GM08714 (cell line): ENCODE measurements at regions not wholly inside any gene's neighbourhood (a gene's known extent, or its start where the extent isn't known, plus 50 kb on each side); places are given as distances from the start of the nearest gene placed in this dataset.

Experiments used
- H3K4me3 ChIP-seq: fragments of 200-500 bp; sonication (Bioruptor generic); 2 replicates; pipeline ENCODE4 v1.5.1; 2014; ENCODE audit warnings: mild to moderate bottlenecking, low read length, inconsistent platforms
- ZNF274 ChIP-seq: IDR thresholded peaks from 2 replicates; pipeline ENCODE4 v1.6.1; 2012; ENCODE audit warnings: mild to moderate bottlenecking, low read depth, low read length

DNA sequence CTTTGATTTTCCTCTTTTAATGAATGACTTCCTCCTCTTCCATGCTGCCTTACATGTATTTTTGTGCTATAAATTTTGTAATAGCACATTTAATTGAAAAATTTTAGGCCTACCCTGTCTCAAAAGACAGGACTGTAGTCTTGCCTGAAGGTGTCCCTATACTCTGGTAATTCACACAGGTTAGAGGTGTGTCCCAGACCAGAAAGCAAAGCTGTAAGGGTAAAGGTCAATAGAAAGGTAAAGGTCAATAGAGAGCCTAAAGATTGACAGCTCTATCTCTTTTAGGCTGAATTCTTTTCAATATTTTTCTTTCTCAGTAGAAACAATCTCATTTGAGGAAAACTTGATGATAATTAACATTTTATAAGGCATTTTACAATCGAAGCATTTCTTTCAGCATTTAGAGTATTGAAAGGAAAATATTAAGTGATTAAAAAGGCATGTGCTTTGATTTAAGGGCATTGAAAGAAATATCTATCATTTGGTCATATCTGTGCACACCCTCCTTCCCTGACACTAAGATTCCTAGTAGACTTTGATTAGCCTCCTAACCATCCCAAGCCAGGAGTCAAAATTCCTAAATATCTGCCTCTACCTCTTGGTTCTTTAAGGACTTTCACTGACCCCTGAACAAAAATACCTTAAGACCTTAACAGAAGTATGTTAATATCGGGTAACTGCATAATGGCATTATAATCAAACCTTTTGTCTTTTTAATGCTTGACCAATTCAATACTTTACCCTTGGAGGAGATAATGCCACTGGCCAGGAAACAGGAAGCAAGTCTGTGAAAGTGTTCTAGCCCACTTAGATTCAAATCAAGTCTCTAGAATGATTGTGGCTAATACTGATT is 161.8 kb upstream of the DTNA start:
- TF ChIP-seq ZNF274, result no peak
- H3K4me3 ChIP-seq, result no peak overlapping the region

DNA sequence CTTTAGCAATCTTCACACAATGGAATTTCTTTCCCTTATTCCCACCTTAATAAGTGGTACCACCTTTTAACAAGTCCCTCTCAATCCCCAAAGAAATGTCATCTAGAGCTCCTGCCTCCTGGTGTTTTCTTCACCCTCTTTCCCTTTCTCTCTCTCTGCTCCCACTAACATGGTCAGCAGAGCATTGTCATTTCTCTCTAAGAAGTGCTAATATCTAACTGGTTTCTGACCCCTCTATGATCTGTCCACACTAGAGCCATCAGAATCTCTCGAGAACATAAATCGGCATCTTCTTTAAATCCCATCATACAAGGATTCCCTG is 161.2 kb upstream of the DTNA start:
- no peak overlapping the region for H3K4me3 ChIP-seq
- no peak for TF ChIP-seq ZNF274

GRCh38 chr18:34549367-34549766 is 160.7 kb upstream of the DTNA start:
- TF ChIP-seq ZNF274, result no peak
- no peak overlapping the region for H3K4me3 ChIP-seq

DNA sequence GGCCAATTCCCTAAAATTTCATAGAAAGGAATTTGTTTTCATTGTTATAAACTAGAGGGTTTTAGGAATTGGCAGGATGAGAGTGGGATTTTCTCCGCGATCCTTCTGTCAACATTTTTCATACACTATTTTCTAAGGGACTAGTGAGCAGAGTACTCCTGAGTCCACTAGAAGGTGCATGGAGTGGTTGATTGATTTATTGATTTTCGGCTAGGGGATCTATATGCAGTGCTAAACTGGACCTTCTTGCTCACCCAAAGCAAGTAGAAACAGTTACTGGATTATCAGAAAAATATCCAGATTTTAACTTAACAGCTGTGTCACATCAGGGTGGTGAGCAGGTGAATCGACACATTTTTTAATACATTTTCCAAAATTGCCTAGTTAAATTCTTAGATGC is 159.9 kb upstream of the DTNA start:
- H3K4me3 ChIP-seq, result no peak overlapping the region
- TF ChIP-seq ZNF274, result no peak

DNA sequence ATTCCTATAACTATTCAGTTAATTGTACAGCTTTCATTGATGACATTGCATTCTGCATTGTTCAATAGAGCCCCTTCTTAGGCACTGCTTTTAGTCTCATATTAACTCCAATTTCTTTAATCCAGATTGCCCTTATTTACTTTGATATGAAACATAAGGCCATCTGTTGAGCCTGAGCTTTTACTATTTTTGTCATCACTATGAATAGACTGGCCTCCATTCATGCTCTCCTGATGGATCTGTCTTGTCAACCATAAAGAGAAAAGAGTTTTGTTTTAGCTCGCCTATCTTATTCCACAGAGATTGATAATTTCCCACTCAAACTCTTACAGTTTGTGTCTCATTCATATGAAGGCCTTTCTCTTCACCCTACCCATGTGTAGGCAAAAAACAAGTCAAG is 159.2 kb upstream of the DTNA start:
- H3K4me3 ChIP-seq, result no peak overlapping the region
- no peak for TF ChIP-seq ZNF274

DNA sequence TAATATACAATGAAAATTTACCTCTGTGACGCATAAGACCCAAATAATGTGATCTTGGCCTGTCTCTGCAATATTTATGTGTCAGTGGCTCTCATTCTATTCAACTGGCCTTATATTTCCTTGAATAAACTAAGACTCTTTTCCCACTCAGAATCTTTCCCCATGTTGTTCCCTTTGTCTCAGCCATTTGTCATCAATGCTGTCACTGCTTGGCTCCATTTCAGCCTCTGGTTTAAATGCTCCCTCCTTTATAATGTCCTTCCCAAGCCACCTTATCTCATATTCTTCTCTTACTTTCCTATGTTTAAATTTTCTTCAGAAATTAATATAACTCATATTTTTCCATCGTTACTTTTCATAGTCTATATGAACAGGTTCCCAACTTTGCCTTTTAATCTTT is 158.3 kb upstream of the DTNA start:
- no peak overlapping the region for H3K4me3 ChIP-seq
- TF ChIP-seq ZNF274, result no peak

- TF ChIP-seq ZNF274, result no peak
- H3K4me3 ChIP-seq, result no peak overlapping the region
These were observed 147.7 kb upstream of the DTNA start for GRCh38 chr18:34562252-34562870.

GRCh38 chr18:34567857-34568256 is 142.2 kb upstream of the DTNA start:
- H3K4me3 ChIP-seq, result no peak overlapping the region
- TF ChIP-seq ZNF274, result no peak

DNA sequence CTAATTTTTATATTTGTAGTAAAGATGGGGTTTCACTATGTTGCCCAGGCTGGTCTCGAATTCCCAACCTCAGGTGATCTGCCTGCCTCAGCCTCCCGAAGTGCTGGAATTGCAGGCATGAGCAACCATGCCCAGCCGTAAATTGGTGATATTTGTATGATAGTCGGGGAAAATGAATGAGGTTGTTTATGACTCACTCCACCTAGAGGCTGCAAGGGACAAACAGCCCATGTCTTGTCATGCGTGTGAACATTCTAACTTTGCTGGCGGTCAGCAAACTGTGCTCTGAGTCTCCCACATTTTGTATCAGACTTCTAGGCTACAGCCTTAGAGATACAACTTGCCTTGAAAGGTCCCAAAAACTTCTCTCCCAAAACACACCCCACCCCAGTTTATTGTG is 133.5 kb upstream of the DTNA start:
- TF ChIP-seq ZNF274, result no peak

GRCh38 chr18:34583895-34584294 is 126.2 kb upstream of the DTNA start:
- TF ChIP-seq ZNF274, result no peak
- no peak overlapping the region for H3K4me3 ChIP-seq

More for the DNA sequence above, 133.5 kb upstream of the DTNA start:
- no peak overlapping the region for H3K4me3 ChIP-seq

- H3K4me3 ChIP-seq, result no peak overlapping the region
- TF ChIP-seq ZNF274, result no peak
These were observed 119.6 kb upstream of the DTNA start for GRCh38 chr18:34590503-34590902.

- no peak overlapping the region for H3K4me3 ChIP-seq
- no peak for TF ChIP-seq ZNF274
These were observed 118.1 kb upstream of the DTNA start for GRCh38 chr18:34591920-34592444.

- H3K4me3 ChIP-seq, result no peak overlapping the region
- no peak for TF ChIP-seq ZNF274
These were observed 117.6 kb upstream of the DTNA start for GRCh38 chr18:34592481-34592880.

GRCh38 chr18:34592961-34593382 is 117.1 kb upstream of the DTNA start:
- TF ChIP-seq ZNF274, result no peak
- no peak overlapping the region for H3K4me3 ChIP-seq

- H3K4me3 ChIP-seq, result no peak overlapping the region
- TF ChIP-seq ZNF274, result no peak
These were observed 115.8 kb upstream of the DTNA start for GRCh38 chr18:34594266-34594665.
